ENCODE measurements at regions not wholly inside any gene's neighbourhood (a gene's known extent, or its start where the extent isn't known, plus 50 kb on each side); places are given as distances from the start of the nearest gene placed in this dataset.

GRCh38 chr2:88860421-88861075 is 169.1 kb downstream of the RPIA start:
- Mint-ChIP-seq H3K9me3 (no peaks in the 10 kb centered on the region), H3K36me3 (ENCODE audit: low read depth) (no peaks in the 10 kb centered on the region), H3K27me3 (ENCODE audit: insufficient read depth, low read depth, poor library complexity) (no peaks in the 10 kb centered on the region), H3K4me3 (no peak overlapping the region), H3K27ac (no peak overlapping the region), H3K4me1 (peaks cover 29% of the 10 kb centered on the region)
- H3K27ac ChIP-seq (ENCODE audit: low read depth), result no peak overlapping the region
- peaks cover 21% of the 10 kb centered on the region for H3K4me1 ChIP-seq (ENCODE audit: insufficient read depth)
- no peaks in the 10 kb centered on the region for H4K20me1 ChIP-seq (replicated peaks; ENCODE audit: insufficient read depth)
- DNase-seq (ENCODE audit: low spot score) (no peak), ATAC-seq (no peak)
- no peak overlapping the region; the same call in 1 of the 2 replicates for H2AFZ ChIP-seq
- H3K4me2 ChIP-seq, result no peak overlapping the region
- H3K27me3 ChIP-seq (ENCODE audit: insufficient read depth), result no peaks in the 10 kb centered on the region
- H3K9me2 ChIP-seq (ENCODE audit: insufficient read depth), result no peaks in the 10 kb centered on the region
- no peaks in the 10 kb centered on the region for H3F3A ChIP-seq (replicated peaks; ENCODE audit: low read depth)
- H3K79me2 ChIP-seq (replicated peaks; ENCODE audit: insufficient read depth), result no peaks in the 10 kb centered on the region
- no peaks in the 10 kb centered on the region for H3K36me3 ChIP-seq (ENCODE audit: insufficient read depth)
- TF ChIP-seq REST (IDR thresholded peaks at IDR 0.05; ENCODE audit: unreplicated experiment), result no peak
- TF ChIP-seq CTCF (conservative IDR thresholded peaks at IDR 0.05; ENCODE audit: low read depth in 2 of 2), result no peak
- TF ChIP-seq JUNB (IDR thresholded peaks at IDR 0.05; ENCODE audit: unreplicated experiment), result no peak
- no peak for TF ChIP-seq ETS1 (IDR thresholded peaks at IDR 0.05)
- no peak for TF ChIP-seq ZNF331 (CRISPR knock-in tag; IDR thresholded peaks at IDR 0.05; ENCODE audit: low read depth)
- H3K4me3 ChIP-seq, result no peak overlapping the region

- H3K4me3 ChIP-seq, result no peak overlapping the region
- no peak overlapping the region for H3K4me2 ChIP-seq
- Mint-ChIP-seq H3K4me3 (no peak overlapping the region), H3K36me3 (ENCODE audit: low read depth) (no peaks in the 10 kb centered on the region), H3K9me3 (no peaks in the 10 kb centered on the region), H3K4me1 (peaks cover 4% of the 10 kb centered on the region; the same call in 2 of the 3 replicates), H3K27me3 (ENCODE audit: insufficient read depth, low read depth, poor library complexity) (no peaks in the 10 kb centered on the region), H3K27ac (no peak overlapping the region)
- no peaks in the 10 kb centered on the region for H3K9me2 ChIP-seq (ENCODE audit: insufficient read depth)
- ATAC-seq (no peak), DNase-seq (ENCODE audit: low spot score) (no peak)
- no peaks in the 10 kb centered on the region for H3F3A ChIP-seq (replicated peaks; ENCODE audit: low read depth)
- H3K4me1 ChIP-seq (ENCODE audit: insufficient read depth), result no peaks in the 10 kb centered on the region
- no peaks in the 10 kb centered on the region; the same call in 1 of the 2 replicates for H4K20me1 ChIP-seq (replicated peaks; ENCODE audit: insufficient read depth)
- H3K79me2 ChIP-seq (replicated peaks; ENCODE audit: insufficient read depth), result no peaks in the 10 kb centered on the region
- no peak overlapping the region for H3K27ac ChIP-seq (ENCODE audit: low read depth)
- peak overlapping the region; percentile 86 for H2AFZ ChIP-seq
- H3K36me3 ChIP-seq (ENCODE audit: insufficient read depth), result no peaks in the 10 kb centered on the region
- no peaks in the 10 kb centered on the region for H3K27me3 ChIP-seq (ENCODE audit: insufficient read depth)
- TF ChIP-seq EZH2 (IDR thresholded peaks at IDR 0.05; ENCODE audit: low read depth, unreplicated experiment) (no peak), CREB1 (CRISPR knock-in tag; IDR thresholded peaks at IDR 0.05; ENCODE audit: low read depth) (no peak), STAT1 (IDR thresholded peaks at IDR 0.05; ENCODE audit: unreplicated experiment) (no peak)
Observed at GRCh38 chr2:88865801-88866371, 174.4 kb downstream of the RPIA start.
